ENCODE measurements at regions not wholly inside any gene's neighbourhood (a gene's known extent, or its start where the extent isn't known, plus 50 kb on each side); places are given as distances from the start of the nearest gene placed in this dataset.

DNA sequence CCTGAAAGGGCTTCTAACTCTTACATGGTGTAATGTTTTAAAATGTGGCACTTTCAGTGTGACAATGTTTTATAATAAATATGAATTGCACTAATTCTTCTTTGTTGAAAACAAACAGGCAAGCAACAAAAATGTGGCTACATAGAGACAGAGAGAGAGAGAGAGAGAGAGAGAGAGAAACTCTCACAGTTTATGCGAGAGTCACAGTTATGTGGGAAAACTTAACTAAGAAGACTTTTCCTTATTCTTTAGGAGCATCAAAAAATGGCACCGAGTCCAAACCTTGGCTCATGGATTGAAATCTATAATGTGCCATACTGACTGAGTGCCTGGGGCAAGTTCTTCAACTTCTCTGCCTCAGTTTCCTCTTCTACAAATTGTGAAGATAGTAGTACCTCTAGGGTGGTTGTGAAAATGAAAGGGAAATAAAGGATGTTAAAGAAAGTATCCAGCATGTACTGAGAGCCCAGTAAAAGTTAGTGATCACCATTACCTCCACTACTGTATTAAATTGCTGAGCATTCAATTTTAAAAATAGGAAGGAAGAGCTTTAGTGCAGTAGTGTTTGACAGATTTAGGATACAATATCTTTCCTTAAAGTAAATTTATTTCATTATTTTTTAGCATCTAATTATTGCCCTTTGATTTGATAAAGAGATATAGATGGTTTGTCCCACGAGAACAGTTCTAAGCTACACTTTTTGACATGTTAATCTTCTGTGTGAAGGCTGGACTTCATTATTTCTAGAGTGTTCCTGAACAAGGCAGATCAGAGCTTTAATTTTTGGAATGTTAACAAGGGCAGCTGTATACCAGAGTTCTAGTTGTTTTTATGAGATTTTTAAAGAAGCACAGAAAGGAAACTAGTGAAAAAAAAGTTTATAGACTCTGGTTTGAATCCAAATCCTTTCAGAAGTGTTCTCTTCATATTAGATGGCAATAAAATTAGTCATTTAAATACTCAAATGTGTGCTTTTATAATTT is 187.5 kb upstream of the ANK2 start:
- Mint-ChIP-seq H3K9me3 (ENCODE audit: low read depth) (no peaks in the 10 kb centered on the region), H3K27ac (ENCODE audit: unreplicated experiment) (no peak overlapping the region), H3K4me3 (ENCODE audit: unreplicated experiment) (no peak overlapping the region), H3K27me3 (ENCODE audit: low read depth) (no peaks in the 10 kb centered on the region), H3K4me1 (ENCODE audit: low read depth) (peaks cover 35% of the 10 kb centered on the region), H3K36me3 (ENCODE audit: low read depth) (no peaks in the 10 kb centered on the region)
- no peak for DNase-seq (ENCODE audit: low spot score)
- TF ChIP-seq, protein P1, sequence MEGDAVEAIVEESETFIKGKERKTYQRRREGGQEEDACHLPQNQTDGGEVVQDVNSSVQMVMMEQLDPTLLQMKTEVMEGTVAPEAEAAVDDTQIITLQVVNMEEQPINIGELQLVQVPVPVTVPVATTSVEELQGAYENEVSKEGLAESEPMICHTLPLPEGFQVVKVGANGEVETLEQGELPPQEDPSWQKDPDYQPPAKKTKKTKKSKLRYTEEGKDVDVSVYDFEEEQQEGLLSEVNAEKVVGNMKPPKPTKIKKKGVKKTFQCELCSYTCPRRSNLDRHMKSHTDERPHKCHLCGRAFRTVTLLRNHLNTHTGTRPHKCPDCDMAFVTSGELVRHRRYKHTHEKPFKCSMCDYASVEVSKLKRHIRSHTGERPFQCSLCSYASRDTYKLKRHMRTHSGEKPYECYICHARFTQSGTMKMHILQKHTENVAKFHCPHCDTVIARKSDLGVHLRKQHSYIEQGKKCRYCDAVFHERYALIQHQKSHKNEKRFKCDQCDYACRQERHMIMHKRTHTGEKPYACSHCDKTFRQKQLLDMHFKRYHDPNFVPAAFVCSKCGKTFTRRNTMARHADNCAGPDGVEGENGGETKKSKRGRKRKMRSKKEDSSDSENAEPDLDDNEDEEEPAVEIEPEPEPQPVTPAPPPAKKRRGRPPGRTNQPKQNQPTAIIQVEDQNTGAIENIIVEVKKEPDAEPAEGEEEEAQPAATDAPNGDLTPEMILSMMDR (IDR thresholded peaks at IDR 0.05) = no peak

DNA sequence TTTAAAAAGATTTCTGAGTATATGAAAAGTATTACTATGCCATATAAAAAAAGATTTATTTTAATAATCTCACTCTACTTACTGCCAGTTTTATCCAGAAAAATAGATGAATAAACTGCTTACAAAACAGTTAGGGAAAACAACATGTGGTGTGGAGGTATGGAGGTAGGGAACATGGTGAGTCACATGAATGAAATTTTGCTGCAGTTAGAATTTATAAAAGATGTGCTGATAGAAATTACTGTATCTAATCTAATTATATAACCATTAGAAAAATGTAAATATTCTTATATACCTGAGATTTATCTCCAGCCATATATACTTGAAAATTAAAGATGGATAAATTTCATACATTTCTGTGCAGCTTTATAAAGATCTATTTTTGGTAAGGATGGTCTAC is 184.0 kb upstream of the ANK2 start:
- no peaks in the 10 kb centered on the region for H3K27me3 Mint-ChIP-seq (ENCODE audit: low read depth)
- DNase-seq (ENCODE audit: low spot score) = no peak
- H3K9me3 Mint-ChIP-seq (ENCODE audit: low read depth) = no peaks in the 10 kb centered on the region
- H3K4me3 Mint-ChIP-seq (ENCODE audit: unreplicated experiment) = no peak overlapping the region
- H3K27ac Mint-ChIP-seq (ENCODE audit: unreplicated experiment) = no peak overlapping the region
- no peaks in the 10 kb centered on the region for H3K36me3 Mint-ChIP-seq (ENCODE audit: low read depth)
- peaks cover 27% of the 10 kb centered on the region for H3K4me1 Mint-ChIP-seq (ENCODE audit: low read depth)
- TF ChIP-seq, protein P1 (IDR thresholded peaks at IDR 0.05) = no peak

DNA sequence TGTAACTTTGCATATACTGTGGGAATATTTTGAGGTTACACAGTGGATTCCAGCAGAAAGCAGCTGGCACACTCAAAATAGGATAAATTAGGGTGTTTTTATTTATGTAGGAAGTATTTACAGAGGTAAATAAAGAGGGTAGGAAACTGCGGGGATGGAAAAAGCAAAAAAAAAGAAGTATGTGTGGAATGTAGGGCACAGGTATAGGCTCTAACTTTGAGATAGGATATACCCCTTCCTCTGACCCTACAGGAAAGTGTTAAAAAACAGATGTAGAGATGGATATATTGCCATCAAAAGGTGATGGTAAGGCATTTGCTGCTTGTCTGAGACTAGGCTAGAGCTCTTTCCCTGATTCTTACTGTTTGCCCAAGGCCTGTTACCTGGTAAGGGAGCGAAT is 173.1 kb upstream of the ANK2 start:
- Mint-ChIP-seq H3K27me3 (ENCODE audit: low read depth) (no peaks in the 10 kb centered on the region), H3K4me3 (ENCODE audit: unreplicated experiment) (no peak overlapping the region), H3K9me3 (ENCODE audit: low read depth) (no peaks in the 10 kb centered on the region), H3K36me3 (ENCODE audit: low read depth) (no peaks in the 10 kb centered on the region), H3K4me1 (ENCODE audit: low read depth) (peaks cover 14% of the 10 kb centered on the region), H3K27ac (ENCODE audit: unreplicated experiment) (no peak overlapping the region)
- TF ChIP-seq, protein P1 (IDR thresholded peaks at IDR 0.05) = no peak
- DNase-seq (ENCODE audit: low spot score) = no peak

DNA sequence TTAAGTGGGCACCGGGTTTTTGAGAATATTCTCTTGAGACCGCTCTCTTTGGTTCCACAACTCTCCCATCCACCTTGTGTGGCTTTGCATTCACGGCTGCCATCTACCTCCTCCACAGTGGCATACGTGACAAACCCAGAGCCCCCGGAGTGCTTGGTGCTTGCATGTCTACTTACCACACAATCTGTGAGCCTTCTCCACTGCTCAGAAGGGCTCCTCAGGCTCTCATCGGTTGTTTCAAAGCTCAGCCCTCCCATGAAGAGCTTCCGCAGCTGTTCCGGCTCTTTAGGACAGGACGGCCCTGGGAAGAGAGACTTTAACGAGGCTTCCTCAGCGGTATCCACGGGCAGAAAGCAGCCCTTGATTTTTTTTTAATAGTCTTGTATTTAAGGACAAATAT is 167.6 kb upstream of the ANK2 start:
- no peak for DNase-seq (ENCODE audit: low spot score)
- TF ChIP-seq, protein P1 (IDR thresholded peaks at IDR 0.05) = no peak
- no peaks in the 10 kb centered on the region for H3K27me3 Mint-ChIP-seq (ENCODE audit: low read depth)
- H3K4me1 Mint-ChIP-seq (ENCODE audit: low read depth) = peaks cover 30% of the 10 kb centered on the region
- no peak overlapping the region for H3K27ac Mint-ChIP-seq (ENCODE audit: unreplicated experiment)
- no peaks in the 10 kb centered on the region for H3K9me3 Mint-ChIP-seq (ENCODE audit: low read depth)
- H3K4me3 Mint-ChIP-seq (ENCODE audit: unreplicated experiment) = no peak overlapping the region
- no peaks in the 10 kb centered on the region for H3K36me3 Mint-ChIP-seq (ENCODE audit: low read depth)

DNA sequence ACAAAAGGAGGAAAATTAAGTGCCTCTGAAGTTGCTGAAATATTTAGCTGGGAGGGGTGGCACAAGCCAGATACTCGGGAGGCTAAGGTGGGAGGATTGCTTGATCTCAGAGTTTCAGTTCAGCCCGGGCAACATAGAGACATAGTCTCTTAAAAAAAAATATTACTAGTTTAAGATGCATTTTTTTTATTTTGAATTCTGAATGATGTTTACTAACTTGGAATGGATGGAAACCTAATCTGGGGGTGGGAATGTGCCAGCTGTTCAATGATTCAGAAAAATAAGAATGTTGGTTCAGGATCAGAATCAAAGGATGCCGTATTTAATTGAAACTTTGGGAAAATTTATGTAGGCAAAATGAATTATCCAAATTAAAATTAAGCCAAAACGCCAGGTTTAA is 167.2 kb upstream of the ANK2 start:
- DNase-seq (ENCODE audit: low spot score) = no peak
- H3K9me3 Mint-ChIP-seq (ENCODE audit: low read depth) = no peaks in the 10 kb centered on the region
- no peak overlapping the region for H3K4me3 Mint-ChIP-seq (ENCODE audit: unreplicated experiment)
- H3K27me3 Mint-ChIP-seq (ENCODE audit: low read depth) = no peaks in the 10 kb centered on the region
- H3K4me1 Mint-ChIP-seq (ENCODE audit: low read depth) = peaks cover 30% of the 10 kb centered on the region
- TF ChIP-seq, protein P1 (IDR thresholded peaks at IDR 0.05) = no peak
- H3K27ac Mint-ChIP-seq (ENCODE audit: unreplicated experiment) = no peak overlapping the region
- H3K36me3 Mint-ChIP-seq (ENCODE audit: low read depth) = no peaks in the 10 kb centered on the region

Measured in chondrocyte (in vitro differentiated cells).